HG02885 (cell line): ENCODE measurements at regions not wholly inside any gene's neighbourhood (a gene's known extent, or its start where the extent isn't known, plus 50 kb on each side); places are given as distances from the start of the nearest gene placed in this dataset.
"Not testable (repeated sequence)": the region's sequence is repeated elsewhere in the genome, so short reads cannot be mapped to it uniquely, and the experiment has no call there.

ENCODE experiments used
- ATAC-seq: cut with Tn5 transposase; IDR thresholded peaks from one replicate; pipeline ENCODE4 v1.9.1; 2021; ENCODE audit warnings: mild to moderate bottlenecking; ENCODE audit not compliant: unreplicated experiment, poor library complexity

GRCh38 chr18:78410094-78410786 lies 569.4 kb upstream of the SALL3 start:
- no peak for ATAC-seq

- ATAC-seq: no peak
Observed at GRCh38 chr18:78411539-78411938, 568.1 kb upstream of the SALL3 start.

GRCh38 chr18:78414302-78414701 lies 565.3 kb upstream of the SALL3 start:
- ATAC-seq: no peak

GRCh38 chr18:78416853-78417252 lies 562.8 kb upstream of the SALL3 start:
- no peak for ATAC-seq

- no peak for ATAC-seq
Observed at GRCh38 chr18:78418379-78418778, 561.2 kb upstream of the SALL3 start.

- no peak for ATAC-seq
Observed at GRCh38 chr18:78419171-78419570, 560.4 kb upstream of the SALL3 start.

GRCh38 chr18:78420116-78420515 lies 559.5 kb upstream of the SALL3 start:
- no peak for ATAC-seq

GRCh38 chr18:78421392-78421791 lies 558.2 kb upstream of the SALL3 start:
- no peak for ATAC-seq

- ATAC-seq: no peak
Observed at GRCh38 chr18:78422336-78422735, 557.3 kb upstream of the SALL3 start.

- no peak for ATAC-seq
Observed at GRCh38 chr18:78423811-78424210, 555.8 kb upstream of the SALL3 start.

GRCh38 chr18:78424403-78425018 lies 555.1 kb upstream of the SALL3 start:
- no peak for ATAC-seq

GRCh38 chr18:78425019-78425412 lies 554.6 kb upstream of the SALL3 start:
- no peak for ATAC-seq

GRCh38 chr18:78427081-78427480 lies 552.5 kb upstream of the SALL3 start:
- ATAC-seq: no peak

GRCh38 chr18:78429127-78430108 lies 550.2 kb upstream of the SALL3 start:
- no peak for ATAC-seq

- no peak for ATAC-seq
Observed at GRCh38 chr18:78430131-78430758, 549.4 kb upstream of the SALL3 start.

GRCh38 chr18:78431606-78432005 lies 548.0 kb upstream of the SALL3 start:
- ATAC-seq: no peak

- no peak for ATAC-seq
Observed at GRCh38 chr18:78433562-78433961, 546.1 kb upstream of the SALL3 start.

GRCh38 chr18:78436110-78436509 lies 543.5 kb upstream of the SALL3 start:
- ATAC-seq: no peak

- ATAC-seq: not testable (repeated sequence)
Observed at GRCh38 chr18:78438235-78438634, 541.4 kb upstream of the SALL3 start.

- ATAC-seq: no peak
Observed at GRCh38 chr18:78445880-78446279, 533.7 kb upstream of the SALL3 start.

- ATAC-seq: no peak
Observed at GRCh38 chr18:78447211-78447610, 532.4 kb upstream of the SALL3 start.
